MM.1S (cell line): ENCODE measurements at regions not wholly inside any gene's neighbourhood (a gene's known extent, or its start where the extent isn't known, plus 50 kb on each side); places are given as distances from the start of the nearest gene placed in this dataset.

Experiments
- DNase-seq: peaks from one replicate; pipeline ENCODE4 v3.0.0-alpha.2; 2015
- H2AFZ ChIP-seq: fragments of 300-600 bp; sonication (generic); 2 replicates; pipeline ENCODE4 v1.6.0; 2016; ENCODE audit warnings: antibody characterized with exemption, low read length
- H3F3A ChIP-seq: fragments of 300-600 bp; sonication (generic); 2 replicates; pipeline ENCODE4 v1.6.1; 2016; ENCODE audit warnings: mild to moderate bottlenecking, antibody characterized with exemption, low read length, moderate library complexity, mixed read lengths; ENCODE audit not compliant: insufficient read depth
- H3K27ac ChIP-seq: fragments of 300-600 bp; sonication (generic); 2 replicates; pipeline ENCODE4 v1.5.1; 2016; ENCODE audit warnings: mild to moderate bottlenecking, low read length
- H3K27me3 ChIP-seq: fragments of 300-600 bp; sonication (generic); replicated peaks from 2 replicates; pipeline ENCODE4 v1.6.0; 2016; ENCODE audit warnings: low read length; ENCODE audit not compliant: insufficient read depth
- H3K36me3 ChIP-seq: fragments of 300-600 bp; sonication (generic); replicated peaks from 2 replicates; pipeline ENCODE4 v1.6.1; 2016; ENCODE audit warnings: mild to moderate bottlenecking, low read length, mixed read lengths; ENCODE audit not compliant: insufficient read depth
- H3K4me1 ChIP-seq: fragments of 300-600 bp; sonication (generic); 2 replicates; pipeline ENCODE4 v1.6.1; 2016; ENCODE audit warnings: low read length, mixed read lengths
- H3K4me2 ChIP-seq: fragments of 300-600 bp; sonication (generic); 2 replicates; pipeline ENCODE4 v1.6.0; 2016; ENCODE audit warnings: low read depth, low read length
- H3K4me3 ChIP-seq: fragments of 300-600 bp; sonication (generic); 2 replicates; pipeline ENCODE4 v1.5.1; 2016; ENCODE audit warnings: low read length, mixed read lengths
- H3K79me2 ChIP-seq: fragments of 300-600 bp; sonication (generic); 2 replicates; pipeline ENCODE4 v1.6.1; 2016; ENCODE audit warnings: mixed run types, low read length, mixed read lengths
- H3K9ac ChIP-seq: fragments of 300-600 bp; sonication (generic); 2 replicates; pipeline ENCODE4 v1.6.1; 2016; ENCODE audit warnings: low read length, mixed read lengths
- H3K9me2 ChIP-seq: fragments of 300-600 bp; sonication (generic); replicated peaks from 2 replicates; pipeline ENCODE4 v1.6.1; 2016; ENCODE audit warnings: mild to moderate bottlenecking, low read length, mixed read lengths; ENCODE audit not compliant: insufficient read depth
- H3K9me3 ChIP-seq: fragments of 300-600 bp; sonication (generic); replicated peaks from 2 replicates; pipeline ENCODE4 v1.6.1; 2016; ENCODE audit warnings: mild to moderate bottlenecking, low read length, mixed read lengths; ENCODE audit not compliant: insufficient read depth
- H4K20me1 ChIP-seq: fragments of 300-600 bp; sonication (generic); 2 replicates; pipeline ENCODE4 v1.6.1; 2016; ENCODE audit warnings: mild to moderate bottlenecking, low read length, moderate library complexity, mixed read lengths; ENCODE audit not compliant: insufficient read depth
- EZH2 ChIP-seq: fragments of 300-600 bp; sonication (generic); optimal IDR thresholded peaks from 2 replicates; pipeline ENCODE3; 2017; ENCODE audit warnings: low read depth, mild to moderate bottlenecking, antibody characterized with exemption, low read length, mixed read lengths
- EZH2phosphoT487 ChIP-seq: fragments of 300-600 bp; sonication (generic); IDR thresholded peaks from 2 replicates; pipeline ENCODE4 v1.6.1; 2018; ENCODE audit warnings: antibody characterized with exemption, low read length
- TF ChIP-seq, protein P1 (sequence below): fragments of 300-600 bp; sonication (generic); IDR thresholded peaks from 2 replicates; pipeline ENCODE4 v1.5.1; 2016; ENCODE audit warnings: antibody characterized with exemption, low read length, mixed read lengths

- no peaks in the 10 kb centered on the region for H3K79me2 ChIP-seq
- H3K9ac ChIP-seq, result no peak overlapping the region
- H2AFZ ChIP-seq, result no peak overlapping the region
- H4K20me1 ChIP-seq, result no peaks in the 10 kb centered on the region
- no peak overlapping the region for H3K27ac ChIP-seq
- H3F3A ChIP-seq, result no peaks in the 10 kb centered on the region
- no peaks in the 10 kb centered on the region for H3K36me3 ChIP-seq
- no peak overlapping the region for H3K4me2 ChIP-seq
- no peaks in the 10 kb centered on the region for H3K9me3 ChIP-seq
- H3K4me1 ChIP-seq, result no peaks in the 10 kb centered on the region
- no peak for DNase-seq
- H3K27me3 ChIP-seq, result no peaks in the 10 kb centered on the region
- no peak overlapping the region for H3K4me3 ChIP-seq
- TF ChIP-seq EZH2phosphoT487 (no peak), EZH2 (no peak)
- TF ChIP-seq, protein P1, sequence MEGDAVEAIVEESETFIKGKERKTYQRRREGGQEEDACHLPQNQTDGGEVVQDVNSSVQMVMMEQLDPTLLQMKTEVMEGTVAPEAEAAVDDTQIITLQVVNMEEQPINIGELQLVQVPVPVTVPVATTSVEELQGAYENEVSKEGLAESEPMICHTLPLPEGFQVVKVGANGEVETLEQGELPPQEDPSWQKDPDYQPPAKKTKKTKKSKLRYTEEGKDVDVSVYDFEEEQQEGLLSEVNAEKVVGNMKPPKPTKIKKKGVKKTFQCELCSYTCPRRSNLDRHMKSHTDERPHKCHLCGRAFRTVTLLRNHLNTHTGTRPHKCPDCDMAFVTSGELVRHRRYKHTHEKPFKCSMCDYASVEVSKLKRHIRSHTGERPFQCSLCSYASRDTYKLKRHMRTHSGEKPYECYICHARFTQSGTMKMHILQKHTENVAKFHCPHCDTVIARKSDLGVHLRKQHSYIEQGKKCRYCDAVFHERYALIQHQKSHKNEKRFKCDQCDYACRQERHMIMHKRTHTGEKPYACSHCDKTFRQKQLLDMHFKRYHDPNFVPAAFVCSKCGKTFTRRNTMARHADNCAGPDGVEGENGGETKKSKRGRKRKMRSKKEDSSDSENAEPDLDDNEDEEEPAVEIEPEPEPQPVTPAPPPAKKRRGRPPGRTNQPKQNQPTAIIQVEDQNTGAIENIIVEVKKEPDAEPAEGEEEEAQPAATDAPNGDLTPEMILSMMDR, result no peak
- H3K9me2 ChIP-seq, result no peaks in the 10 kb centered on the region
Measured at GRCh38 chr6:4668271-4669179, 107.7 kb upstream of the CDYL start.

- H3K36me3 ChIP-seq, result no peaks in the 10 kb centered on the region
- no peak overlapping the region for H2AFZ ChIP-seq
- no peak overlapping the region for H3K4me3 ChIP-seq
- H3K27me3 ChIP-seq, result no peaks in the 10 kb centered on the region
- no peaks in the 10 kb centered on the region for H4K20me1 ChIP-seq
- no peak for DNase-seq
- no peak overlapping the region for H3K9ac ChIP-seq
- no peaks in the 10 kb centered on the region for H3K4me1 ChIP-seq
- H3K79me2 ChIP-seq, result no peaks in the 10 kb centered on the region
- H3K4me2 ChIP-seq, result no peak overlapping the region
- H3K27ac ChIP-seq, result no peak overlapping the region
- no peaks in the 10 kb centered on the region for H3K9me3 ChIP-seq
- H3F3A ChIP-seq, result no peaks in the 10 kb centered on the region
- H3K9me2 ChIP-seq, result no peaks in the 10 kb centered on the region
- TF ChIP-seq EZH2phosphoT487 (no peak), EZH2 (no peak)
- TF ChIP-seq, protein P1, result no peak
Measured at GRCh38 chr6:4667591-4667990, 108.6 kb upstream of the CDYL start.

GRCh38 chr6:4666886-4667513 is 109.2 kb upstream of the CDYL start:
- TF ChIP-seq EZH2phosphoT487 (no peak), EZH2 (no peak)
- TF ChIP-seq, protein P1, result no peak
- Histone ChIP-seq H3K4me2 (no peak overlapping the region), H3K36me3 (no peaks in the 10 kb centered on the region), H3K9ac (no peak overlapping the region), H3K27me3 (no peaks in the 10 kb centered on the region), H3K4me1 (no peaks in the 10 kb centered on the region), H2AFZ (no peak overlapping the region), H3K79me2 (no peaks in the 10 kb centered on the region), H3F3A (no peaks in the 10 kb centered on the region), H3K9me2 (no peaks in the 10 kb centered on the region), H4K20me1 (no peaks in the 10 kb centered on the region), H3K27ac (no peak overlapping the region), H3K4me3 (no peak overlapping the region), H3K9me3 (no peaks in the 10 kb centered on the region)
- DNase-seq, result no peak
